Right cardiac atrium (tissue), 5 donors: ENCODE measurements at regions not wholly inside any gene's neighbourhood (a gene's known extent, or its start where the extent isn't known, plus 50 kb on each side); places are given as distances from the start of the nearest gene placed in this dataset.

Experiments used
- ATAC-seq, 2 donors: fragments of 200-7000 bp; cut with Tn5 transposase; one replicate each; pipeline versions ENCODE4 v1.8.0 to v1.9.1; 2020; ENCODE audit warnings: moderate library complexity in 2 of 2, mild to moderate bottlenecking in 1 of 2
- DNase-seq, 3 donors: peaks; one replicate each; pipeline ENCODE4 v3.0.0-alpha.2; 2020
- H3K27ac ChIP-seq: one replicate; pipeline ENCODE4 v1.5.1; 2013; ENCODE audit warnings: mild to moderate bottlenecking, low read length, control low read depth, moderate library complexity
- H3K27me3 ChIP-seq: one replicate; pipeline ENCODE4 v1.6.1; 2013; ENCODE audit not compliant: control insufficient read depth, insufficient read depth
- H3K4me1 ChIP-seq: one replicate; pipeline ENCODE4 v1.6.1; 2013; ENCODE audit warnings: low read length; ENCODE audit not compliant: control insufficient read depth, insufficient read depth
- H3K4me3 ChIP-seq: one replicate; pipeline ENCODE4 v1.5.1; 2013; ENCODE audit warnings: low read length, control low read depth
- H3K9me3 ChIP-seq: one replicate; pipeline ENCODE4 v1.6.1; 2013; ENCODE audit warnings: low read length; ENCODE audit not compliant: control insufficient read depth
- WGBS: extraction: QIAGEN DNeasy Blood & Tissue Kit; methylation state at CpG from one replicate; pipeline ENCODE4 v1.1.7; 2013; 5-methylcytosine and 5-hydroxymethylcytosine counted together
- intact Hi-C, 4 donors: fragments of 100-400 bp; cut with DNase I; formaldehyde crosslinking; loops; one replicate each; pipeline versions ENCODE4 v1.11.0 to v1.14.0; 2022 to 2023
- donor health status: healthy with polysubstance abuse.
- donor health status: DM: no; HTN: yes; CAD: no.
- donor health status: DM: no; HTN: no; CAD: no.
- donor health status: DM: no; HTN: yes; CAD: no; lungs with severe emphysema.
- donor health status: DM: yes; HTN: yes; CAD: no.

DNA sequence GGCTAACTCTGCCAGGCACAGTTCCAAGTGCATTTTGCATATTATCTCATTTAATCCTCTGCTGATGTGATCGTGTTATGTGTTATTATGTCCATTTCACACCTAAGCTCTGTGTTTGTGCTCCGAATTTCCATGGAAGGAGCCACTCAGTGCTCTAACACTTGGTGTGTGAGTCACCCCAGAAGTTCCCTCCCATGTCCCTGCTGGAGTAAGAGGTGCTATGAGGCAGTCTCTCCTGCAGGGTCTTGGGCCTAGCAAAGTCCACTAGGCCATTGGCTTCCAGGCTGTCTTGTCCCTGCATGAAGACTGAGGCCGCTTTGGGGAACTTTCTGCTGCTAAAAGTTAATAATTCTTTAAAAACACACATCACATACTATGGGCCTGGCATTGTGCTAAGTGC, 405.9 kb upstream of the SULF2 start:
- no peak overlapping the region for H3K27ac ChIP-seq
- H3K4me1 ChIP-seq = no peaks in the 10 kb centered on the region
- no peaks in the 10 kb centered on the region for H3K27me3 ChIP-seq
- no peaks in the 10 kb centered on the region for H3K9me3 ChIP-seq
- no peak for DNase-seq
- no peak overlapping the region for H3K4me3 ChIP-seq
- intact Hi-C loops = no loop called here
- ATAC-seq = no peak
- WGBS = 71% methylated on average over 3 of the region's 3 CpGs

DNA sequence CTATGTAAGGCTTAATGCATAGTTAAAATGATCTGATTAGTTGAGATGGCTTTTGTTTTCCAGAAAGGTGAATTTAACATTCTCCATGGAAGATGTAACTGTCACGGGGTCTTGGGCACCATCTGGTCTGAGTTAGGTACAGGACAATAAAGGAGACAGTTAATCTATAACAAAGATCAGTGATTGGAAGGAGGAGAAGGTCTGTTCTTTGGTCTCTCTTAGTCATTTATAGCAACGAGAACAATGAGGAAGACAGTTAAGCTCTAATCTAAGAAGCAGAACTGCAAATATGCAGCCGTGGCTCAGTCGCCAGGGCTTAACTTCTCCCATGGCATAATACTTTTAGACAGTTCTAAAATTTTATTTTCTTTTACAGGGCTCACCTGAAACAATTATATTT, 405.5 kb upstream of the SULF2 start:
- intact Hi-C loops = no loop called here
- DNase-seq (no peak), ATAC-seq (no peak)
- Histone ChIP-seq H3K4me1 (no peaks in the 10 kb centered on the region), H3K4me3 (no peak overlapping the region), H3K9me3 (no peaks in the 10 kb centered on the region), H3K27ac (no peak overlapping the region), H3K27me3 (no peaks in the 10 kb centered on the region)
- WGBS = 66% methylated on average over 4 of the region's 4 CpGs

DNA sequence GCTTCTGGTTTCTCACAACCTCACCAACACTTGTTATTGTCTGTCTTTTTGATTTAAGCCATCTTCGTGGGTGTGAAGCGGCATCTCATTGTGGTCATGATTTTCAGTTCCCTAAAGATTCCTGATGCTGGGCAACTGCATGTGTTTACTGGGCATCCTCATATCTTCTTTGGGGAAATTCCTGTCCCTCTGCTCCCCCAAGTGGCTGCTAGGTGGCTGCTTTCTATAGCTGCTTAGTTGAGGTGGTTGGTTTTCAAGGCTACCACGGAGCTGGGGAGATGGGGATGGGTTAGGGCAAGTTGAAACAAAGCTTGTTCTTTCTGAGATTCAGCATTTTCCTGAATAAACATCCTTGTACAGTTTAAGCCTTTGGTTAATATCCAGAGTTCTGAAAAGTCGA, 403.9 kb upstream of the SULF2 start:
- DNase-seq = no peak
- Histone ChIP-seq H3K4me1 (no peaks in the 10 kb centered on the region), H3K9me3 (no peaks in the 10 kb centered on the region), H3K4me3 (no peak overlapping the region), H3K27ac (no peak overlapping the region), H3K27me3 (no peaks in the 10 kb centered on the region)
- intact Hi-C loops = no loop called here
- 64% methylated on average over 4 of the region's 4 CpGs for WGBS
- no peak for ATAC-seq

DNA sequence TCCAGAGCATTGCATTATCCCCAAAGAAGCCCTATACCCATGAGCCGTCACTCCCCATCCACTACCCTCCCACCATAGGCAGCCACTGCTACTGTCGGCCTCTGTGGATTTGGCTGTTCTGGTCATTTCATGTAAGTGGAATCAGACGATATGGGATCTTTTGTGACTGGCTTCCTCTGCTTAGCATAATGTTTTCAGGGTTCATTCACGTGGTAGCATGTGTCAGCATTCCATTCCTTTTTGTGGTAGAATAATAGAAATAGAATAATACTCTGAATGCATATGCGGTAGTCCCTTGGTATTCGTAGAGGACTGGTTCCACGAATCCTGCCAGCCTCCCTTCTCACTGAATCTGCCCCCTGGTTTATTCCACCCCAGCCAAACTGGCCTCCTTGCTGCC, 402.6 kb upstream of the SULF2 start:
- Histone ChIP-seq H3K27me3 (no peaks in the 10 kb centered on the region), H3K27ac (no peak overlapping the region), H3K9me3 (no peaks in the 10 kb centered on the region), H3K4me1 (no peaks in the 10 kb centered on the region), H3K4me3 (no peak overlapping the region)
- no peak for ATAC-seq
- 95% methylated on average over 7 of the region's 7 CpGs for WGBS
- no peak for DNase-seq
- intact Hi-C loops = no loop called here

DNA sequence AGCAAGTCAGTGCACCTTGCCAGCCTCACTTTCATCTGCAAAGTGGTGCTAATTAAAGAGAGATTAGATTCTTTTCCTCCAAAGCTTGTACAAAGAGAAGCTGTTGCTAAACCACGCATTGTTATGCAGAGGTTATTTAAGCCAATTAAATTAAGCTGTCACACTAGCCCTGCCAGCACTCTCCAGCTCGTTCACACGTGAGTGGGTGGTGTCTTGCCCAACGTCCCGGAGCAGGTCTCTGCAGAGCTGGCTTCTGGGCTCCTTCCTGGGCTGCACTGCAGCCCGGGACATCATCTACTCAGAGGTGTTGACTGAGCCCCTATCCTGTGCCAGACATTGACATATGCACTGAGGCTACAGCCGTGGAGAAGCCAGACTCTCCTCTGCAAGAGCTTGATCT, 401.6 kb upstream of the SULF2 start:
- no peaks in the 10 kb centered on the region for H3K27me3 ChIP-seq
- ATAC-seq = peak in 1 of 2 donors; percentile 31
- intact Hi-C loops = no loop called here
- H3K27ac ChIP-seq = no peak overlapping the region
- H3K4me3 ChIP-seq = no peak overlapping the region
- H3K4me1 ChIP-seq = no peaks in the 10 kb centered on the region
- DNase-seq = no peak
- WGBS = 40% methylated on average over 7 of the region's 7 CpGs
- H3K9me3 ChIP-seq = no peaks in the 10 kb centered on the region

DNA sequence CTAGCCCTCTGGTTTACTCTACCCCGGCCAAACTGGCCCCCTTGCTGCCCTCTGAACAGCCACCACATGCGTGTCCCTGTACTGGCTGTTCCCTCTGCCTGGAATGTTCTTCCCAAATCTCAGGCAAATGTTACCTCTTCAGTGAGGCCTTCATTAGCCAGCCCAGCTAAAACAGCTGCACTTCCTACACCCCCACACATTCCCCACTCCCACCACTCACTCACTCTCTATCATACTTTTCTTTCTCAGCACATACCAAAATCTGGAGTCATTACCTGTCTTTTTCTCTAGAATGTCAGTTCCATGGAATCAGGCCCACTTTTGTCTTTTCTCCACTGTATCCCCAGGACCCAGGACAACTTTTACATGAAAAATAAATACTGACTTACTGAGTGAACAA, 401.2 kb upstream of the SULF2 start:
- ATAC-seq = no peak

DNA sequence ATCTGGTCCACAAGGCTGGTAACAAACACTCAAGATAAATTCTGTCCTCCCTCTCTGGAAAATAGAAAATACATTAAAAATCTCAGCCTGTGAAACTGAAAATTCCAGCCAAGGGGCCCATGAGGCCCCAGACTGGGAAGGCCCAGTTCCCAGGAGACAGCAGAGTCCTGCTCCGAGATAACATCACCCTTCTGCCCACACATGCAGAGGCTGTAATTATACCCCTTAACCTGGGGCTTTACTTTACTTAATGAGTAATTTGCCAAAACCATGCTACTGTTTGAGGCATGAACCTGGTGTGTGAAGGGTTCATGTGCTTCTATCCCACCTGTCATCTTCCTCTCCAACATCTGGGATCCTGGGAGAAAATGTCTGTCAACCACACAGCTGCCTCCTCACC, 398.9 kb upstream of the SULF2 start:
- Histone ChIP-seq H3K4me1 (no peaks in the 10 kb centered on the region), H3K27ac (no peak overlapping the region), H3K27me3 (no peaks in the 10 kb centered on the region), H3K4me3 (no peak overlapping the region), H3K9me3 (peaks cover 2% of the 10 kb centered on the region)
- ATAC-seq = no peak
- WGBS = 87% methylated on average over 1 of the region's 1 CpG
- intact Hi-C loops = no loop called here
- DNase-seq = no peak

More for the DNA sequence above, 401.2 kb upstream of the SULF2 start:
- H3K4me1 ChIP-seq = no peaks in the 10 kb centered on the region
- H3K9me3 ChIP-seq = peaks cover 1% of the 10 kb centered on the region
- no peak overlapping the region for H3K4me3 ChIP-seq
- no peak for DNase-seq
- H3K27ac ChIP-seq = no peak overlapping the region
- no peaks in the 10 kb centered on the region for H3K27me3 ChIP-seq
- intact Hi-C loops = no loop called here
- WGBS = 75% methylated on average over 2 of the region's 2 CpGs

DNA sequence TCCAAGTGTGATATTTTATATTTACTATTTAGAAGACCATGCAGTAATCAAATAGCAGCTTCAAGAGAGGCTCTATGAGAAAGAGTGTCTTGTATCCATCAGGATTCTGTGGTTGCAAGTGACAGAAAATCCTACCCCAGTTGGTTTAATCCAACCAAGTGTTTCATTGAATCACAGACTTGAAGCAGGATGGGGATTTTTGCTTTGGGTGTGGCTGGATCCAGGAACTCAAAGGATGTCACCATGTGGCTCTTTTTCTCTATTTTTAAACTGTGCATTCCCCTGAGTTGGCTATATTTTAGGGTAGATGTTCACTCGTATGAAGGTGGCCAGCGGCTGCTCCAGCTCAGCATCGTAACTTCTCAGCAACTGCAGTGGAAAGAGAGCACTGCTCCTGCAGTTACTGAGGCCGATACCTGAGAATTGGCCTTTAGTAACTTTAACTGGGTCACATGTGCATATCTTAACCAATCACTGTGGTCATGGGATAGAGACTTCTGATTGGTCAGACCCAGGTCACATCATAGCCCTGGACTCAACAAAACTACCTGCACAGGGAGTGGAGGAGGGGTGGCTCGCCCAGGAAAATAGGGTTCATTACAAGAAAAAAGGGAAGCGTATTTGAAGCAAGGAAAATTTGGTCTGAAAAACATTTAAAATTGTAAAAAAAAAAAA, 396.1 kb upstream of the SULF2 start:
- no peaks in the 10 kb centered on the region for H3K27me3 ChIP-seq
- no peak overlapping the region for H3K4me3 ChIP-seq
- intact Hi-C loops = no loop called here
- no peaks in the 10 kb centered on the region for H3K4me1 ChIP-seq
- H3K9me3 ChIP-seq = peaks cover 2% of the 10 kb centered on the region
- H3K27ac ChIP-seq = no peak overlapping the region
- DNase-seq = no peak
- WGBS = 74% methylated on average over 6 of the region's 6 CpGs
- no peak for ATAC-seq

DNA sequence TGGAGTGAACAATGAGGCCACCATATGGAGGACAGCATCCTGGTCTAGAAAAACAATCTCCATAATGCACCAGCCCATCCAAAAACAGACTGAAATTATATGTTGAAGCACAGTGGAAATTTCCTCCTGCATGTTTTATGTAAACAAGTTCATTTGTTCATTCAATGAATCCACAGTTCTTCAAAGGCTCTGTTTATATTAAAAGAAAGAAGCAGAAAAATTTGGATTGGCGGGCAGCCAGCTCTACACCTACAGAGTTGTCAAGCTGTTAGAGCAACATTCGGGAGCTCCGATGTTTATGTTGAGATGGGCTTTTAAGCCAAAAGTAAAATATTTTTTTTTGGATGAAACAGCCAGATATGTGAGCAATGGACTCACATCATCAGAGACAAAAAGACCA, 395.3 kb upstream of the SULF2 start:
- Histone ChIP-seq H3K9me3 (peaks cover 2% of the 10 kb centered on the region), H3K27ac (no peak overlapping the region), H3K27me3 (no peaks in the 10 kb centered on the region), H3K4me1 (no peaks in the 10 kb centered on the region), H3K4me3 (no peak overlapping the region)
- no peak for DNase-seq
- ATAC-seq = no peak
- intact Hi-C loops = no loop called here
- WGBS = 72% methylated on average over 3 of the region's 3 CpGs

DNA sequence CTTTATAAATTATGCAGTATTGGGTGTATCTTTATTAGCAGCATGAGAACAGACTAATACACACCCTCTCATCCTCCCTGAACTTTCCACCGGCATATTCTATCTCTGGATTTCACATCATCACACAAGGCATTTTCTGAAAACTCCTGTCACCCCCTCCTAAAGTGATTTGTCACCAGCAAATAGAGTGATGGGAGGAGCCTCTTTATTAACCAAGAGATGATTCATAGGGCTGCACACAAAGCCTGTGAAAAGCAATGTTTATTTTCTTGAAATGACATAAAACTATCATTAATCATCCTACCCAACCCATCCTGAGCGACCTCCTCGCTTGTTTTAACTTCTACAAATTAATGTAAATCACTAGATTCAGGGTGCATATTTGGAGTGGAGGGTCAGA, 394.7 kb upstream of the SULF2 start:
- H3K4me1 ChIP-seq = no peaks in the 10 kb centered on the region
- no peaks in the 10 kb centered on the region for H3K27me3 ChIP-seq
- intact Hi-C loops = no loop called here
- no peak for DNase-seq
- no peak overlapping the region for H3K27ac ChIP-seq
- no peak overlapping the region for H3K4me3 ChIP-seq
- H3K9me3 ChIP-seq = peaks cover 2% of the 10 kb centered on the region
- no peak for ATAC-seq
- WGBS = 78% methylated on average over 3 of the region's 3 CpGs

DNA sequence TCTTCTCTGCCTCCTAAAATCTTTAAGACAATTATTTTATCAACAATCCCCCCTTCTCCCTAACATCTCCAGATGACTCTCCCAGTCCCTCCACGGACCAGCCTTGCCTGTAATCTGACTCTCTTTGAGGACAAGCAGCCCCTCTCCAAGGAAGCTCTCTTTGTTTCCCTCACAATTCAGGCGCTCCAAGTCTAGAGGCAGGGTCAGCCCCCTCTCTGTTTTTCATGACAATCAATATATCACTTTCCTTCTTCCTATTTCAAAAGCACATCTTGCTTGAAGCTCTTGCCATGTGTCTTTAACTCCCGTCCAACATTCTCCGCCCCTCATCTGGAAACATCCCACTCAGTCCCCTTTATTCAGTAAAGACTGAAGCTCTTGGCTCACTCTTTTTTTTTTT, 393.4 kb upstream of the SULF2 start:
- H3K27me3 ChIP-seq = no peaks in the 10 kb centered on the region
- no peak for ATAC-seq
- H3K27ac ChIP-seq = no peak overlapping the region
- intact Hi-C loops = no loop called here
- 71% methylated on average over 4 of the region's 4 CpGs for WGBS
- peaks cover 2% of the 10 kb centered on the region for H3K9me3 ChIP-seq
- H3K4me1 ChIP-seq = no peaks in the 10 kb centered on the region
- H3K4me3 ChIP-seq = no peak overlapping the region
- DNase-seq = no peak

DNA sequence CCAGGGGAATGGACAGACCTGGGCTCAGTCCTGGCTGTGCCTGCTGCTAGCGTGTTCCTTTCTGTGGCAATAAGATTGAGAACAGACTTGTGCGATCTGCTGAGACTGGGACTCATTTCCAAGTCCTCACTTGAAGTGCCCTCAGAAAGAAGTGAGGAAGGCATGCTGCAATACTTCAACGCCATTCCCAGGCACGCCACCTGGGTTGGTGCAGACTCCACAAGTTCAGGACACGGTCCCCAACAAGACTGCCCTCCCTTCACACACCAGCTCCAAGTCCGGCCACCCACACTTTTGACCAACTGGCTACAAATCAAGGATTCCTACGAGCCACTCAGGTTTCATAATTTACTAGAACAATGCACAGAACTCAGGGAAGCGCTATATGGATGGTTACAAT, 391.8 kb upstream of the SULF2 start:
- Histone ChIP-seq H3K27ac (no peak overlapping the region), H3K4me1 (no peaks in the 10 kb centered on the region), H3K9me3 (peaks cover 6% of the 10 kb centered on the region), H3K4me3 (no peak overlapping the region), H3K27me3 (no peaks in the 10 kb centered on the region)
- ATAC-seq (no peak), DNase-seq (no peak)
- intact Hi-C loops = no loop called here
- WGBS = 82% methylated on average over 8 of the region's 8 CpGs
